Glomerular visceral epithelial cell (primary cell): ENCODE measurements at regions not wholly inside any gene's neighbourhood (a gene's known extent, or its start where the extent isn't known, plus 50 kb on each side); places are given as distances from the start of the nearest gene placed in this dataset.
"Not testable (repeated sequence)": the region's sequence is repeated elsewhere in the genome, so short reads cannot be mapped to it uniquely, and the experiment has no call there.

Experiments used
- DNase-seq: peaks from one replicate; pipeline ENCODE4 v3.0.0-alpha.2; 2016; ENCODE audit errors: extremely low spot score

- DNase-seq = not testable (repeated sequence)
These were observed 127.9 kb downstream of the ARRDC4 start for GRCh38 chr15:98088307-98088945.

DNA sequence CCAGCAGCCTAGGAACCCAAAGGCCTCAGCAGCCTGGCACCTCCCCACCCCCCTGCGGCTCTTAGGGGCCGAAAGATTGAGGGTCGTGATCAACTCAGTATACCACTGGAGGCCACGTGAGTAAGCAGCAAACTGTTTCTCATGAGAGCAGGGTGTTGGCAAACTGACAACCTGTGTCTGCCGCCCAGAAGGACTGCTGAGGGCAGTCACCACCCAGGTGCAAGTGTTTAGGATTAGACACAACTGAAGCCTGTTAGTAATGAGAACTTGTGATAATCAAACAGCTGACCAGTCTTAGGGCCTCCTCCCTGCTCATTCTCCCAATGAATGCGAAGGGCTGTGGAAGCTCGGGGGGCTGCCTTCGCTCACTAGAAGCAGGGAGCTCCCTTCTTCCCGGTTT lies 128.8 kb downstream of the ARRDC4 start:
- not testable (repeated sequence) for DNase-seq

DNA sequence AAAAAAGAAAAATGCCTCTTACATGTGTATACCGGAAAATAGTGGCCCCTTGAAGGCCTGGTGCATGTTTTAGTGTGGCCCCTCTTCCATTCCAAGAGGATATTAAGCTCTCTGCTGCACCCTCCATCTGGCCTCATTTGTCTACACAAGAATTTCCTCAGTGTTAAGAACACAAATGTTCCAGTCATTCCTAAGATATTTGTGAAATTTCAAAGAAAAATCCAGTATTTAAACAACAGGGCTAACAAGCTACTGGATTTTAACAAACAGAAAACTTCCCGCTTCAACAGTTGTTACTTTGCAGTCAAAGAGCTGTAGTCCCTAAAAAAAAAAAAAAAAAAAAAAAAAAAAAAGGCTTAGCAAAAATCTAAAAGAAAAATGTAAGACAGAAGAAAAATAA lies 137.5 kb downstream of the ARRDC4 start:
- not testable (repeated sequence) for DNase-seq

GRCh38 chr15:98100606-98101005 lies 140.1 kb downstream of the ARRDC4 start:
- not testable (repeated sequence) for DNase-seq

GRCh38 chr15:98103570-98103969 lies 143.1 kb downstream of the ARRDC4 start:
- DNase-seq = no peak

DNA sequence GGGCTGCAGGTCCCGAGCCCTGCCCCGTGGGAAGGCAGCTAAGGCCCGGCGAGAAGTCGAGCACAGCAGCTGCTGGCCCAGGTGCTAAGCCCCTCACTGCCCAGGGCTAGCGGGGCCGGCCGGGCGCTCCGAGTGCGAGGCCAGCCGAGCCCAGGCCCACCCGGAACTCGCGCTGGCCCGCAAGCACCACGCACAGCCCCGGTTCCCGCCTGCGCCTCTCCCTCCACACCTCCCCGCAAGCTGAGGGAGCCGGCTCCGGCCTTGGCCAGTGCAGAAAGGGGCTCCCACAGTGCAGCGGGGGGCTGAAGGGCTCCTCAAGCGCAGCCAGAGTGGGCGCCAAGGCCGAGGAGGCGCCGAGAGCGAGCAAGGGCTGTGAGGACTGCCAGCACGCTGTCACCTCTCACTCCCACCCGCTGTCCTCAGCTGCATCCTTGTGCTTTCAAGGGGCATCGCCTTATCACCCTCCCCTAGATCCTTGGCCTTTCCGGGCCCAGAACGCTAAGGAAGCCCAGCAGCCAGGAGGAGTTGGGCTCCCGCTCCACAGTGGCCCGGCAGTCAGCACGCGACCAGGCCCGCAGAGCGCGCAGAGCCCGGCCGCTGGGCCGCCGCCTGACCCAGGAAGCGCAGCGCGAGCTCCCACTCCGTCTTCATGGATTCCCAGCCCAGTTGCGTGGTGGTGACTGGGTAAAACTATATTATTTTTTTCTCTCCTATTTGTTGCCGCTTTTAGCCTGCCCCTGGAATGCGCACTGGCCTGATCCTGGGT lies 144.1 kb downstream of the ARRDC4 start:
- DNase-seq = not testable (repeated sequence)

GRCh38 chr15:98106615-98107194 lies 146.2 kb downstream of the ARRDC4 start:
- not testable (repeated sequence) for DNase-seq

GRCh38 chr15:98111806-98112205 lies 151.3 kb downstream of the ARRDC4 start:
- DNase-seq = no peak

DNA sequence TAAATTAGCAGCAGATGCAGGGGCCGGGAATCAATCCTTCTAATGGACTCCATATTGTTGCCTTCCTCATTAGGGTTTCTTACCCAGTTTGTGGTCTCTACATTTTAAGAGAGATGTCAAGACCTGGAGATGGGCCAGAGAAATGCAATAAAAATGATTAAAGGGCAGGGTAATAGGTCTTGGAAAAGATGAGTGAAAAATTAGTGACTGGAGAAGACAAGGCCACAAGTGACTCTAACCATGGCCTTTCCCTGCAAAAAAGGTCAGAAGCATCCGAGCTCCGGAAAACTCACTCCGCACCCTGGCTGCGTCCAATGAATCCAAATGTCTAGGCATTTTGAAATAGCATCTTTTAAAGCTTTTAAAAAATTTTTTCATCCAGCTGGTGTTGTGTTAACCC lies 152.8 kb downstream of the ARRDC4 start:
- no peak for DNase-seq

GRCh38 chr15:98120561-98120960 lies 160.1 kb downstream of the ARRDC4 start:
- DNase-seq = no peak

GRCh38 chr15:98121536-98121935 lies 161.0 kb downstream of the ARRDC4 start:
- DNase-seq = no peak

DNA sequence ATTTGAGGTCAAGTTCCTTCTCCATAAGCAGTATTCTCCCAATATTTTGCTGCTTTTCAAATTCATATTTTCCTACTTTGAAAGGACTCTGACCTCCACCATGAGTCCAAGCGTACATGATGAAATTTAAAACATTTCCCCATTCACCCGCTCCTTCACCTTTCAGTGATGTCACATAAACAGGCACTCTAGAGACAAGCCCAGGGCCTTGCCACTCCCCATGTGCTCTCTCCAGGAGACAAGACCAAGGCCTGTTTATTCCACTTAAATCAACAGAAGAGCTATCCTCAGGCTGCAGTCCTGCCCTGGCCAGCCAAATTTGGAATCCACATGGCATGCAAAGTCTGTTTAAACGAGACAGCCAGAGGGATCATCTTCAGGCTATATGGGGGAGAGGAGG lies 161.5 kb downstream of the ARRDC4 start:
- no peak for DNase-seq

- DNase-seq = no peak
These were observed 162.8 kb downstream of the ARRDC4 start for GRCh38 chr15:98123297-98123696.

DNA sequence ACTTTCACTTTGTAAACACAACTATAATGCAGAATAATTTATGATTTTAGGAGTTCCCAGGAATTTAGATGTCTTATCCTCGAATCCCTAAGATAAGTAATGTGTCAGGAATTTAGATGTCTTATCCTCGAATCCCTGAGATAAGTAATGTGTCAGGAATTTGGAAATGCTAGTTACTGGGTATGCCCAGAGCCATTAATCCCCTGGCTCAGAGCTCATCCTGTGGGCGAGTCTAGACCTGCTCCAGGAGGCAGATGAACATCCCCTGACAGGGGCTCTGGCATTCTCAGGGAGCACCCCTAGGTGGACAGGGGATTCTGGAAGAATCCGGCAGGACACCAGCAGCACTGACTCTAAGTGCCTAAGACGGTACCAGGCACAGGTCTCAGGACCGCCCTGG lies 163.3 kb downstream of the ARRDC4 start:
- DNase-seq = no peak

DNA sequence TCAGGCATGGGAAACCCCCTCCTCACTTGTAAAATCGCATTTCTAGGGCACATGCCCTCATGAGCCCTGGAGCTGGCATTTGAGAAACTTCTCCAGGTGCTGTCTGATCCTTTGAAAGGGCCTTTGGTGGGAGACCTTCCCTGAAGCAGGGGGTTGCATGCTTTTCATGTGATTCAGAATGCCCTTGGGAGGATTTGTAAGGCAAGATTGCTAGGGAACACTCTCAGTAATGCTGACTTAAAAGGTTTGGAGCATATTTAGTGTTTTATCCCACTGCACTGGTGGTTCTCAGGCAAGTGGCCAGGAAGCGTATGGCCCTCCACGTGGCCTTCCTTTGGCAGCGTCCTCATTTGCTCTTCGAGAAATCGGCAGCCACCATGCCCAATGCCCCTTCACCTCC lies 164.1 kb downstream of the ARRDC4 start:
- DNase-seq = no peak

DNA sequence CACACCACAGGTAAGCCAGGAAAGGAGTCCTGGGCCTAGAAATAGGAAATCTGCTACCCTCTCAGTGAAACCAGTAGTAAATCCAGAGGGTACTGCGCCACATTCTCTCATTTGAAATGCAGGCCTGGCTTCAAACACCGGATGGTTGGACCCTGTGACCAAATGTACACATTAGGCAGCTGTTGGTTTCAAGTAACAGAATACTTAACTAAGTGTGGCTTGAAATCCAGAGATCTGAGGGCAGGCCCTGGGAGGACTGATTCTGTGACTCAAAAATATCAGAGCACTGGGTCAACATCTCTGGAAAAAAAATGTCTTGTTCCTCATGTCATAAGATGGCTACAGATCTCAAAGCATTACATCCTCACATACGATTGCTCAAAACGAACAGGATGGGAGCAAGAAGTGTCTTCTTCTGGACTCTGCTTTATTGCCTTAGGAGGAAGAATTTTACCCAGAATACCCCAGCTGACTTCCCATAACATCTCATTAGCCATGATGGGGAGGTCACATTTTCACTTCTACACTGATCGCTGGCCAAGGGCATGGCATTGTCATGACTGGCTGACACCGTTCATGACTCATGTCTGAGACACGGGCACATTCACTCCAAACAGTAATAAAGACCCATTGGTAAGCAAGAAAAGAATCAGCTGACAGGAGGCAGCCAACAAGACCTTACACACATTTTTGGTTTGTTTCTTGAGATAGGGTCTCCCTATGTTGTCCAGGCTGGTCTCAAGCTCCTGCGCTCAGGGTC lies 166.0 kb downstream of the ARRDC4 start:
- no peak for DNase-seq

GRCh38 chr15:98127586-98127985 lies 167.1 kb downstream of the ARRDC4 start:
- DNase-seq = no peak

GRCh38 chr15:98131924-98132323 lies 171.4 kb downstream of the ARRDC4 start:
- DNase-seq = no peak

GRCh38 chr15:98134905-98135304 lies 174.4 kb downstream of the ARRDC4 start:
- no peak for DNase-seq

GRCh38 chr15:98138910-98139309 lies 178.4 kb downstream of the ARRDC4 start:
- DNase-seq = no peak

DNA sequence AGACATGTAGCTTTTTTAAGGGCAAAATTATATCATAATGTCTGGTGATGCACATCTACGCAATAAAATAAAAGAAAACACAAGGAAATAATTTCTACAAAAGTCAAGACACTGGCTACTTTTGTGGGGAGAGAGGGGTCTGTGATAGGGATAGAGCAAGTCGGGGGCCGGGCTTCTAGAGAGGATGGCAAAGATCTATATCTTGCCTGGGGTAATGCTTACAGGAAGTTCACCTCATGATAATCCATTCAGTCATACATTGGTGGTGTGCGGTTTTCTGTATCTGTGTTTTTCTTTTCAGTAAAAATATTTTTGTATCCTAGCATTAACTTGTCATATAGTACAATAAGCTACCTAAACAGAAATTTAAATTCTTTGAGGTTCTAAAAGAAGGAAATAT lies 178.8 kb downstream of the ARRDC4 start:
- DNase-seq = no peak

DNA sequence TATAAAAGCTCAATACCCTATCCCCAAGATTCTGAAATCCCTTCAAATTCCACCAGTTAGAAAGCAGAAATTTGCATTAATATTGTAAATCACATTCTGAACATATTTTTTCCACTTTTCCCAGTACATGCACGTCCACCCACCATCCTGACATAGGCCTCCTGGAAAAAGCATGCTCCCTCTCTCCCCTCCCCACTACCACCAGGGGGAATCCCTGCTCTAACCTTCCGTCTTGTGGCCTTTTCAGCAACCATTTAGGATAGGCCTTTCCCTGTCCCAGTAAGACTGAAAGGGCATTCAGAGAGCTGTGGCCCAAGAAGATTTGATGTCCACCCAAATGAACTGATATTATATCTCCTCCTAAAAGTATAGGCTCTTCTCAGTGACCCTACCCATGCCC lies 182.1 kb downstream of the ARRDC4 start:
- no peak for DNase-seq
